ENCODE measurements at regions not wholly inside any gene's neighbourhood (a gene's known extent, or its start where the extent isn't known, plus 50 kb on each side); places are given as distances from the start of the nearest gene placed in this dataset.

GRCh38 chr2:7572450-7572849 lies 655.2 kb downstream of the RNF144A start:
- TF ChIP-seq, protein P1, sequence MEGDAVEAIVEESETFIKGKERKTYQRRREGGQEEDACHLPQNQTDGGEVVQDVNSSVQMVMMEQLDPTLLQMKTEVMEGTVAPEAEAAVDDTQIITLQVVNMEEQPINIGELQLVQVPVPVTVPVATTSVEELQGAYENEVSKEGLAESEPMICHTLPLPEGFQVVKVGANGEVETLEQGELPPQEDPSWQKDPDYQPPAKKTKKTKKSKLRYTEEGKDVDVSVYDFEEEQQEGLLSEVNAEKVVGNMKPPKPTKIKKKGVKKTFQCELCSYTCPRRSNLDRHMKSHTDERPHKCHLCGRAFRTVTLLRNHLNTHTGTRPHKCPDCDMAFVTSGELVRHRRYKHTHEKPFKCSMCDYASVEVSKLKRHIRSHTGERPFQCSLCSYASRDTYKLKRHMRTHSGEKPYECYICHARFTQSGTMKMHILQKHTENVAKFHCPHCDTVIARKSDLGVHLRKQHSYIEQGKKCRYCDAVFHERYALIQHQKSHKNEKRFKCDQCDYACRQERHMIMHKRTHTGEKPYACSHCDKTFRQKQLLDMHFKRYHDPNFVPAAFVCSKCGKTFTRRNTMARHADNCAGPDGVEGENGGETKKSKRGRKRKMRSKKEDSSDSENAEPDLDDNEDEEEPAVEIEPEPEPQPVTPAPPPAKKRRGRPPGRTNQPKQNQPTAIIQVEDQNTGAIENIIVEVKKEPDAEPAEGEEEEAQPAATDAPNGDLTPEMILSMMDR (IDR thresholded peaks at IDR 0.05; ENCODE audit: low read depth, low read length): no peak
- no peak overlapping the region for H3K4me3 ChIP-seq (replicated peaks in 1 of 2; ENCODE audit: low read depth in 2 of 2, low read length in 2 of 2)
- DNase-seq (ENCODE audit: low read depth in 2 of 2): no peak

DNA sequence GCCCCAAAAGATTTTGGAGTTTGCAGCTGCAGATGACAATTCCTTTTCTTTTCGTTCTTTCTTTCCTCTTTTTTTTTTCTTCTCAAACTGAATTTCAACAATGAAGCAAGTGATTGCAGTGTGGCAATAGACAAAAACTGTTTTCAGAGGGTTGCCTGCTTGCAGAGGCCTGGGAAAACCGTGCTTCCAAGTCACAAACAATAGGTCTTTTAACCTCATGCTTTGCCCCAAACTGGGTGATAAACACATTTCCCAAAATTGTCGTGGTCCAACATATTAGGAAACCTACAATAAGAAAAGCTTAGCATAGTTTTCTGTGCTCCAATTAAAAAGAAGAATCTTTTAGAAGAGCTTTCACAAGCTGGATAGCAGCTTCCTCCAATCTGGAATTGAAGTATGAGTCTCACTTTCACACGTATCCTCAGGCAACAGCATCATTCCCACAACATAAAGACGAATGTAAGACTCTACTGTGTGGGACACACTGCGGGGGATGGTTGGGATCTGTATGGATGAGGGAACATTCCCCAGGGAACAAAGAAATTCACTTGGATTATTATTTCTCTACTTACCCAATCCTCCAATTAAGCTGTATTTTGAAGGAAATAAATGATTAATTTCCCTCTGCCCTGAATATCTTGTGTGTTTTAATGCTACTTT lies 656.1 kb downstream of the RNF144A start:
- H3K4me3 ChIP-seq (replicated peaks in 1 of 2; ENCODE audit: low read depth in 2 of 2, low read length in 2 of 2): no peak overlapping the region
- TF ChIP-seq, protein P1 (IDR thresholded peaks at IDR 0.05; ENCODE audit: low read depth, low read length): no peak
- no peak for DNase-seq (ENCODE audit: low read depth in 2 of 2)

- TF ChIP-seq, protein P1 (IDR thresholded peaks at IDR 0.05; ENCODE audit: low read depth, low read length): no peak
- DNase-seq (ENCODE audit: low read depth in 2 of 2): no peak
- no peak overlapping the region for H3K4me3 ChIP-seq (replicated peaks in 1 of 2; ENCODE audit: low read depth in 2 of 2, low read length in 2 of 2)
Measured at GRCh38 chr2:7574385-7574784, 657.2 kb downstream of the RNF144A start.

GRCh38 chr2:7577769-7578168 lies 660.6 kb downstream of the RNF144A start:
- TF ChIP-seq, protein P1 (IDR thresholded peaks at IDR 0.05; ENCODE audit: low read depth, low read length): no peak
- no peak overlapping the region for H3K4me3 ChIP-seq (replicated peaks in 1 of 2; ENCODE audit: low read depth in 2 of 2, low read length in 2 of 2)
- DNase-seq (ENCODE audit: low read depth in 2 of 2): no peak

DNA sequence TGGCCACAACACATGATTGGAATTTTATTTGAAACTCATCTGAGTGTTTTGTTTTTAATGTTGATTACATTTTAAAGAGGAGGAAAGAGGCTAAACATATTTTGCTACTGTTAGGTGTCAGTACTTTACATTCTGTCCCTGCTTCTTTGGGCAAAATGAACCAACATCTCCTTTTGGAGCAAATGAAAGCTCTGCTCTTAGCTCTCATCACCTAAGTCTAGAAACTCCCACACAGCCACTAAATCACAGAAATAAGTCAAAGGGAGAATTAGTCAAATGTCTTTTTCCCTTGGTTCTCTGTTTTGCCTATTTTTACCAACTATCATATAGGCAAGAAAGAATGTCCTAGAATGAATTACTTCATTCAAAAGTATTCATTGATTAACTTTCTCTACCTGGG lies 666.8 kb downstream of the RNF144A start:
- no peak overlapping the region for H3K4me3 ChIP-seq (replicated peaks in 1 of 2; ENCODE audit: low read depth in 2 of 2, low read length in 2 of 2)
- no peak for DNase-seq (ENCODE audit: low read depth in 2 of 2)
- TF ChIP-seq, protein P1 (IDR thresholded peaks at IDR 0.05; ENCODE audit: low read depth, low read length): no peak

- H3K4me3 ChIP-seq (replicated peaks in 1 of 2; ENCODE audit: low read depth in 2 of 2, low read length in 2 of 2): no peak overlapping the region
- TF ChIP-seq, protein P1 (IDR thresholded peaks at IDR 0.05; ENCODE audit: low read depth, low read length): no peak
- no peak for DNase-seq (ENCODE audit: low read depth in 2 of 2)
Measured at GRCh38 chr2:7586898-7587297, 669.7 kb downstream of the RNF144A start.

GRCh38 chr2:7588295-7588694 lies 671.1 kb downstream of the RNF144A start:
- no peak for DNase-seq (ENCODE audit: low read depth in 2 of 2)
- TF ChIP-seq, protein P1 (IDR thresholded peaks at IDR 0.05; ENCODE audit: low read depth, low read length): no peak
- no peak overlapping the region for H3K4me3 ChIP-seq (replicated peaks in 1 of 2; ENCODE audit: low read depth in 2 of 2, low read length in 2 of 2)
